Superior temporal gyrus (tissue), 1 donor: ENCODE measurements at regions not wholly inside any gene's neighbourhood (a gene's known extent, or its start where the extent isn't known, plus 50 kb on each side); places are given as distances from the start of the nearest gene placed in this dataset.
A peak's percentile ranks its signal among the peaks of the same experiment; 100 is the strongest.
"Not testable (repeated sequence)": the region's sequence is repeated elsewhere in the genome, so short reads cannot be mapped to it uniquely, and the experiment has no call there.

Experiments
- DNase-seq: peaks from one replicate; pipeline ENCODE4 v3.0.0-alpha.2; 2016; ENCODE audit errors: extremely low spot score

GRCh38 chr1:161454865-161455707 lies 50.2 kb upstream of the FCGR2A start:
- not testable (repeated sequence) for DNase-seq

- not testable (repeated sequence) for DNase-seq
Measured at GRCh38 chr1:161453950-161454864, 51.0 kb upstream of the FCGR2A start.

- DNase-seq: not testable (repeated sequence)
Measured at GRCh38 chr1:161451698-161452348, 53.4 kb upstream of the FCGR2A start.

GRCh38 chr1:161447760-161448332 lies 57.4 kb upstream of the FCGR2A start:
- DNase-seq: not testable (repeated sequence)

- not testable (repeated sequence) for DNase-seq
Measured at GRCh38 chr1:161447040-161447759, 58.1 kb upstream of the FCGR2A start.

GRCh38 chr1:161444725-161445124 lies 60.5 kb upstream of the FCGR2A start:
- DNase-seq: not testable (repeated sequence)

- not testable (repeated sequence) for DNase-seq
Measured at GRCh38 chr1:161444255-161444654, 61.0 kb upstream of the FCGR2A start.

- DNase-seq: peak; percentile 21
Measured at GRCh38 chr1:161440312-161440894, 64.9 kb upstream of the FCGR2A start.

- no peak for DNase-seq
Measured at GRCh38 chr1:161439280-161440232, 65.7 kb upstream of the FCGR2A start.

GRCh38 chr1:161433191-161433590 lies 65.5 kb upstream of the CFAP126 start:
- not testable (repeated sequence) for DNase-seq

GRCh38 chr1:161432091-161432490 lies 64.4 kb upstream of the CFAP126 start:
- no peak for DNase-seq

- peak; percentile 10 for DNase-seq
Measured at GRCh38 chr1:161427733-161428516, 60.2 kb upstream of the CFAP126 start.

- DNase-seq: not testable (repeated sequence)
Measured at GRCh38 chr1:161422914-161423313, 55.2 kb upstream of the CFAP126 start.

GRCh38 chr1:161421456-161421855 lies 53.8 kb upstream of the CFAP126 start:
- no peak for DNase-seq

- DNase-seq: no peak
Measured at GRCh38 chr1:161420763-161421455, 53.2 kb upstream of the CFAP126 start.

- not testable (repeated sequence) for DNase-seq
Measured at GRCh38 chr1:161417536-161417935, 49.9 kb upstream of the CFAP126 start.
